SK-N-SH (cell line): ENCODE measurements at regions not wholly inside any gene's neighbourhood (a gene's known extent, or its start where the extent isn't known, plus 50 kb on each side); places are given as distances from the start of the nearest gene placed in this dataset.

Experiments used
- CTCF ChIA-PET: fragments of 300-600, 350-600 bp; formaldehyde crosslinking; extraction: SDS; loops from one replicate; lab custom pipeline; 2021; lab: Yijun Ruan, JAX
- POLR2A ChIA-PET: fragments of 350-600 bp; sonication (Branson Sonifier 250); formaldehyde crosslinking; extraction: SDS; loops from one replicate; lab custom pipeline; 2020; ENCODE audit warnings: antibody characterized with exemption, inconsistent platforms; lab: Yijun Ruan, JAX
- DNase-seq: peaks from one replicate; pipeline ENCODE4 v3.0.0; 2012
- H2AFZ ChIP-seq: fragments of 200-600 bp; sonication (generic); 2 replicates; pipeline ENCODE4 v1.8.1; 2016; ENCODE audit warnings: antibody characterized with exemption, mild to moderate bottlenecking, low read depth
- H3F3A ChIP-seq: fragments of 200-600 bp; sonication (generic); replicated peaks from 2 replicates; pipeline ENCODE3; 2016; ENCODE audit warnings: antibody characterized with exemption, mild to moderate bottlenecking; ENCODE audit not compliant: insufficient read depth
- H3K27ac ChIP-seq, 2 experiments: fragments of 200-500 bp in 1 of 2; fragments of 200-600 bp in 1 of 2; sonication (Bioruptor generic) in 1 of 2; sonication (generic), shearing (Covaris generic) in 1 of 2; 2 replicates each; pipeline versions ENCODE4 v1.5.1 to v1.6.1; 2014 to 2016; ENCODE audit warnings: low read depth in 2 of 2, inconsistent platforms in 1 of 2, low read length in 1 of 2, mild to moderate bottlenecking in 1 of 2, mixed read lengths in 1 of 2
- H3K27me3 ChIP-seq: fragments of 200-600 bp; sonication (generic), shearing (Covaris generic); 2 replicates; pipeline ENCODE4 v1.6.1; 2016; ENCODE audit warnings: mixed run types; ENCODE audit not compliant: insufficient read depth
- H3K36me3 ChIP-seq, 2 experiments: fragments of 200-500 bp in 1 of 2; fragments of 200-600 bp in 1 of 2; sonication (Bioruptor generic) in 1 of 2; sonication (generic) in 1 of 2; replicated peaks in 1 of 2; 2 replicates each; pipeline versions ENCODE3 to v1.5.1; 2014 to 2016; ENCODE audit warnings: low read length in 1 of 2, mild to moderate bottlenecking in 1 of 2; ENCODE audit not compliant: insufficient read depth in 2 of 2, control insufficient read depth in 1 of 2
- H3K4me1 ChIP-seq, 2 experiments: fragments of 200-500 bp in 1 of 2; fragments of 200-600 bp in 1 of 2; sonication (Bioruptor generic) in 1 of 2; sonication (generic), shearing (Covaris generic) in 1 of 2; 2 replicates each; pipeline versions ENCODE4 v1.5.1 to v1.6.1; 2014 to 2016; ENCODE audit warnings: low read depth in 1 of 2, low read length in 1 of 2, mixed run types in 1 of 2; ENCODE audit not compliant: insufficient read depth in 2 of 2, control insufficient read depth in 1 of 2
- H3K4me2 ChIP-seq: fragments of 200-600 bp; sonication (generic), shearing (Covaris generic); 2 replicates; pipeline ENCODE4 v1.6.1; 2017; ENCODE audit warnings: mixed run types
- H3K4me3 ChIP-seq, 2 experiments: fragments of 200-500 bp in 1 of 2; fragments of 200-600 bp in 1 of 2; sonication (Bioruptor generic) in 1 of 2; sonication (generic), shearing (Covaris generic) in 1 of 2; 2 replicates each; pipeline versions ENCODE4 v1.5.1 to v1.8.1; 2014 to 2016; ENCODE audit warnings: low read depth in 2 of 2, inconsistent platforms in 1 of 2, low read length in 1 of 2, mild to moderate bottlenecking in 1 of 2, mixed read lengths in 1 of 2, moderate library complexity in 1 of 2
- H3K79me2 ChIP-seq: fragments of 200-600 bp; sonication (generic); 2 replicates; pipeline ENCODE4 v1.8.1; 2017; ENCODE audit warnings: mild to moderate bottlenecking; ENCODE audit not compliant: insufficient read depth
- H3K9ac ChIP-seq: fragments of 200-600 bp; sonication (generic); 2 replicates; pipeline ENCODE4 v1.6.1; 2017; ENCODE audit warnings: mixed run types
- H3K9me2 ChIP-seq: fragments of 200-600 bp; sonication (generic); 2 replicates; pipeline ENCODE4 v1.6.1; 2017; ENCODE audit warnings: mixed run types
- H3K9me3 ChIP-seq: fragments of 200-600 bp; sonication (generic); 2 replicates; pipeline ENCODE4 v1.6.1; 2017; ENCODE audit warnings: mixed run types, mild to moderate bottlenecking, moderate library complexity
- H4K20me1 ChIP-seq: fragments of 200-600 bp; sonication (generic); 2 replicates; pipeline ENCODE4 v1.6.1; 2017; ENCODE audit warnings: mild to moderate bottlenecking, mixed run types; ENCODE audit not compliant: insufficient read depth
- FOXM1 ChIP-seq: IDR thresholded peaks from 2 replicates; pipeline ENCODE4 v1.4.0; 2012; ENCODE audit warnings: low read depth, mild to moderate bottlenecking
- GABPA ChIP-seq: IDR thresholded peaks from 2 replicates; pipeline ENCODE4 v1.4.0; 2012; ENCODE audit warnings: low read depth, mild to moderate bottlenecking
- MXI1 ChIP-seq: IDR thresholded peaks from 2 replicates; pipeline ENCODE4 v1.6.1; 2012; ENCODE audit warnings: mild to moderate bottlenecking, low read depth, low read length, improper control_type of control experiment
- RCOR1 ChIP-seq: fragments of 150-350 bp; IDR thresholded peaks from 2 replicates; pipeline ENCODE4 v1.6.1; 2017; ENCODE audit warnings: antibody characterized with exemption, low read length
- SMC3 ChIP-seq: IDR thresholded peaks from 2 replicates; pipeline ENCODE4 v1.6.1; 2012; ENCODE audit warnings: low read depth, low read length, improper control_type of control experiment
- TCF12 ChIP-seq: IDR thresholded peaks from 2 replicates; pipeline ENCODE4 v1.4.0; 2012
- TEAD4 ChIP-seq: IDR thresholded peaks from 2 replicates; pipeline ENCODE4 v1.4.0; 2012; ENCODE audit warnings: mild to moderate bottlenecking, borderline replicate concordance; ENCODE audit not compliant: insufficient read depth
- YY1 ChIP-seq: IDR thresholded peaks from 2 replicates; pipeline ENCODE4 v1.4.0; 2012; ENCODE audit warnings: low read depth, mild to moderate bottlenecking
- WGBS: methylation state at CpG from one replicate; pipeline ENCODE4 v1.1.6; 2017; ENCODE audit warnings: low lambda C conversion rate; 5-methylcytosine and 5-hydroxymethylcytosine counted together
- TF ChIP-seq, protein P1 (sequence below): fragments of 200-600 bp; sonication (generic); IDR thresholded peaks from 2 replicates; pipeline ENCODE4 v1.6.1; 2017; ENCODE audit warnings: antibody characterized with exemption, mild to moderate bottlenecking, moderate library complexity
- TF ChIP-seq, protein P2 (sequence below): IDR thresholded peaks from 2 replicates; pipeline ENCODE4 v1.6.1; 2012; ENCODE audit warnings: mild to moderate bottlenecking, low read depth, low read length, moderate library complexity
- TF ChIP-seq, protein P3 (sequence below): fragments of 150-350 bp; IDR thresholded peaks from 2 replicates; pipeline ENCODE4 v1.6.1; 2017; ENCODE audit warnings: antibody characterized with exemption, low read length, low read depth, borderline replicate concordance
- TF ChIP-seq, protein P4 (sequence below): IDR thresholded peaks from 2 replicates; pipeline ENCODE4 v1.4.0; 2012; ENCODE audit warnings: low read depth, borderline replicate concordance

DNA sequence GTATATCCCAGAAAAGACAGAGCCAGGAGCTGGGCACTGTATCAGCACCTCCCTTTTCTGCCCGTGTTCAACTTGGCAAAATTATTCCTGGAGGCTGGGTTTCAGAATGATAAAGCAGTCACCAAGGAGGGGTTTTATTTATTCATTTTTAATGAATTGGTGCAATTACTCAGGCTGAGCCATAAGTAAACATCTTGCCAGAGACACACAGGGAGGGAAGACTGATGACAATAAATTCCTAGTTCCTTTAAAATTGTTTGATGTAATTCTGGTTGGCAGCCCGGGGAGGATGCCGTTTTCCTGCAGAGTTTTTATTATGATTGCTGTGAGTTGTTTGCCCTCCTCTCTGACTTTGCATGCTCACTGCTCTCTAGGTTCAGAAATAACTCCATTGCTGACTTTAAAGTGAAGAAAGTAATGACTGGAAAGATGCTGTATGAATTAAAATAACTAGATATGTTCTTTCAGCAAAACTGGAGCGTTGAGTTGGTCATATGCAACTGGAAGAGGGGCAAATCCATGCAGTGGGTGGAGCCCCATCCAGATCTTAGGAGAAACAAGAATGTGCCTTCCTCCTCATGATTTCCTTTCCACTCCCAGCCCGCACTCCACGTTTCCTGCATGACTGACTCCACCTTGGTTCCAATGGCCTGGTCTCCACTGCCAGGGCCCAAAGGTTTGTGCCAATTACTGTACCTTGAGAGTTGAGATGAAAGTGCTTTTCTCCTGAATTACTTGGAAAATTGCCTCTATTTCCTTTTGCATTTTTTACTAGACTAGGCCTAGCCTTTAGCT is 182.1 kb downstream of the RFC3 start (continued):
- TF ChIP-seq, protein P1, sequence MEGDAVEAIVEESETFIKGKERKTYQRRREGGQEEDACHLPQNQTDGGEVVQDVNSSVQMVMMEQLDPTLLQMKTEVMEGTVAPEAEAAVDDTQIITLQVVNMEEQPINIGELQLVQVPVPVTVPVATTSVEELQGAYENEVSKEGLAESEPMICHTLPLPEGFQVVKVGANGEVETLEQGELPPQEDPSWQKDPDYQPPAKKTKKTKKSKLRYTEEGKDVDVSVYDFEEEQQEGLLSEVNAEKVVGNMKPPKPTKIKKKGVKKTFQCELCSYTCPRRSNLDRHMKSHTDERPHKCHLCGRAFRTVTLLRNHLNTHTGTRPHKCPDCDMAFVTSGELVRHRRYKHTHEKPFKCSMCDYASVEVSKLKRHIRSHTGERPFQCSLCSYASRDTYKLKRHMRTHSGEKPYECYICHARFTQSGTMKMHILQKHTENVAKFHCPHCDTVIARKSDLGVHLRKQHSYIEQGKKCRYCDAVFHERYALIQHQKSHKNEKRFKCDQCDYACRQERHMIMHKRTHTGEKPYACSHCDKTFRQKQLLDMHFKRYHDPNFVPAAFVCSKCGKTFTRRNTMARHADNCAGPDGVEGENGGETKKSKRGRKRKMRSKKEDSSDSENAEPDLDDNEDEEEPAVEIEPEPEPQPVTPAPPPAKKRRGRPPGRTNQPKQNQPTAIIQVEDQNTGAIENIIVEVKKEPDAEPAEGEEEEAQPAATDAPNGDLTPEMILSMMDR, result no peak

DNA sequence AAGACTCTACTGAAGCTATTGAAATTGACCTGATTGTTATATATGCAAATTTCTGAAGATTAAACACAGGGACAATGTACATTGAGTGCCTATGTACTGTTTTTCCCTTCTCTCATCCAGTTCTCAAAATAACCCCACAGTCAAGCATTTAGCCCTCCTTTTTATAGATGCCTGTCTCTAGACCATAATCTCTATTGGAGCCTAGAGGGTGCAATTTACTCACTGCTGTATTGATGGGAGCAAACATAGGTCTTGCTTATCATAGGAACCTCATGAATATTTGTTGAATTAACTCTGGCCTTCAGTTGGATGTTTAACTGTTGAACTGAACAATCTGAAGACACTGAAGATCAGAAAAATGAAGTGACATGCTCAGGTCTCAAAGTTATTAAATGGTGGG is 183.0 kb downstream of the RFC3 start:
- Histone ChIP-seq H2AFZ (no peak overlapping the region), H3K27me3 (no peaks in the 10 kb centered on the region), H3K4me3 (no peak overlapping the region), H3K36me3 (no peaks in the 10 kb centered on the region), H4K20me1 (no peaks in the 10 kb centered on the region), H3K27ac (no peak overlapping the region), H3K9me3 (no peaks in the 10 kb centered on the region), H3K4me2 (no peak overlapping the region), H3K9me2 (no peaks in the 10 kb centered on the region), H3F3A (no peaks in the 10 kb centered on the region), H3K79me2 (no peaks in the 10 kb centered on the region), H3K9ac (no peak overlapping the region), H3K4me1 (peaks cover 0 to 12% of the 10 kb centered on the region in 2 experiments; a peak in 1 of 4 replicates)
- CTCF ChIA-PET, result interaction anchor here (0.6 kb wide), 1 partner anchor 51 kb away, joined by 4 read pairs; no protein-coding TSS in a partner anchor
- TF ChIP-seq, protein P2, sequence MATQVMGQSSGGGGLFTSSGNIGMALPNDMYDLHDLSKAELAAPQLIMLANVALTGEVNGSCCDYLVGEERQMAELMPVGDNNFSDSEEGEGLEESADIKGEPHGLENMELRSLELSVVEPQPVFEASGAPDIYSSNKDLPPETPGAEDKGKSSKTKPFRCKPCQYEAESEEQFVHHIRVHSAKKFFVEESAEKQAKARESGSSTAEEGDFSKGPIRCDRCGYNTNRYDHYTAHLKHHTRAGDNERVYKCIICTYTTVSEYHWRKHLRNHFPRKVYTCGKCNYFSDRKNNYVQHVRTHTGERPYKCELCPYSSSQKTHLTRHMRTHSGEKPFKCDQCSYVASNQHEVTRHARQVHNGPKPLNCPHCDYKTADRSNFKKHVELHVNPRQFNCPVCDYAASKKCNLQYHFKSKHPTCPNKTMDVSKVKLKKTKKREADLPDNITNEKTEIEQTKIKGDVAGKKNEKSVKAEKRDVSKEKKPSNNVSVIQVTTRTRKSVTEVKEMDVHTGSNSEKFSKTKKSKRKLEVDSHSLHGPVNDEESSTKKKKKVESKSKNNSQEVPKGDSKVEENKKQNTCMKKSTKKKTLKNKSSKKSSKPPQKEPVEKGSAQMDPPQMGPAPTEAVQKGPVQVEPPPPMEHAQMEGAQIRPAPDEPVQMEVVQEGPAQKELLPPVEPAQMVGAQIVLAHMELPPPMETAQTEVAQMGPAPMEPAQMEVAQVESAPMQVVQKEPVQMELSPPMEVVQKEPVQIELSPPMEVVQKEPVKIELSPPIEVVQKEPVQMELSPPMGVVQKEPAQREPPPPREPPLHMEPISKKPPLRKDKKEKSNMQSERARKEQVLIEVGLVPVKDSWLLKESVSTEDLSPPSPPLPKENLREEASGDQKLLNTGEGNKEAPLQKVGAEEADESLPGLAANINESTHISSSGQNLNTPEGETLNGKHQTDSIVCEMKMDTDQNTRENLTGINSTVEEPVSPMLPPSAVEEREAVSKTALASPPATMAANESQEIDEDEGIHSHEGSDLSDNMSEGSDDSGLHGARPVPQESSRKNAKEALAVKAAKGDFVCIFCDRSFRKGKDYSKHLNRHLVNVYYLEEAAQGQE, result no peak
- TF ChIP-seq YY1, result no peak
- no peak for TF ChIP-seq GABPA
- no peak for TF ChIP-seq TCF12
- TF ChIP-seq, protein P3, sequence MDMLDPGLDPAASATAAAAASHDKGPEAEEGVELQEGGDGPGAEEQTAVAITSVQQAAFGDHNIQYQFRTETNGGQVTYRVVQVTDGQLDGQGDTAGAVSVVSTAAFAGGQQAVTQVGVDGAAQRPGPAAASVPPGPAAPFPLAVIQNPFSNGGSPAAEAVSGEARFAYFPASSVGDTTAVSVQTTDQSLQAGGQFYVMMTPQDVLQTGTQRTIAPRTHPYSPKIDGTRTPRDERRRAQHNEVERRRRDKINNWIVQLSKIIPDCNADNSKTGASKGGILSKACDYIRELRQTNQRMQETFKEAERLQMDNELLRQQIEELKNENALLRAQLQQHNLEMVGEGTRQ, result no peak
- TF ChIP-seq MXI1, result no peak
- POLR2A ChIA-PET, result no interaction called here
- no peak for DNase-seq

DNA sequence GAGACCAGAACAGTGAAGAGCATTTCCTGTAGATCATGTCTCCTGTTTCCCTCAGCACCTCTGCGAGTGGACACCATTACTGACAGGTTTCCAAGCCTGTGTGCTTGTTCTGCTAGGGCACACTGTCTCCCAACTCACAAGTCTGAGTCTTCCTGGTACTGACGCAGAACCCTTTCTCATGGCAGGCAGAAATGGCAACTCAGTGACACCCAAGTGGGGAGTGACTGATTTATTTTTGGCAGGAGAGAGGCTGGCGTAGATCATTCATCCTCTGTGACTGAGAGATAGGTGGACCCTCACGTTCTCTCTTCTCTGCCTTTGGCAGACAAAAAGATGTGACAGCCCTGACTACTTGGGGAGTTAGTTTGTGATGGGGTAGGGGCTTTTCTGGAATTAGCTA is 183.4 kb downstream of the RFC3 start:
- no peaks in the 10 kb centered on the region for H3K27me3 ChIP-seq
- H3K9me3 ChIP-seq, result no peaks in the 10 kb centered on the region
- no peaks in the 10 kb centered on the region for H3K79me2 ChIP-seq
- POLR2A ChIA-PET, result no interaction called here
- H2AFZ ChIP-seq, result no peak overlapping the region
- H3K9me2 ChIP-seq, result no peaks in the 10 kb centered on the region
- H3F3A ChIP-seq, result no peaks in the 10 kb centered on the region
- H3K9ac ChIP-seq, result no peak overlapping the region
- no peaks in the 10 kb centered on the region for H4K20me1 ChIP-seq
- H3K36me3 ChIP-seq, result no peaks in the 10 kb centered on the region
- no peak overlapping the region for H3K4me2 ChIP-seq
- TF ChIP-seq FOXM1 (no peak), YY1 (no peak), RCOR1 (no peak), SMC3 (no peak), TEAD4 (no peak)
- TF ChIP-seq, protein P4, sequence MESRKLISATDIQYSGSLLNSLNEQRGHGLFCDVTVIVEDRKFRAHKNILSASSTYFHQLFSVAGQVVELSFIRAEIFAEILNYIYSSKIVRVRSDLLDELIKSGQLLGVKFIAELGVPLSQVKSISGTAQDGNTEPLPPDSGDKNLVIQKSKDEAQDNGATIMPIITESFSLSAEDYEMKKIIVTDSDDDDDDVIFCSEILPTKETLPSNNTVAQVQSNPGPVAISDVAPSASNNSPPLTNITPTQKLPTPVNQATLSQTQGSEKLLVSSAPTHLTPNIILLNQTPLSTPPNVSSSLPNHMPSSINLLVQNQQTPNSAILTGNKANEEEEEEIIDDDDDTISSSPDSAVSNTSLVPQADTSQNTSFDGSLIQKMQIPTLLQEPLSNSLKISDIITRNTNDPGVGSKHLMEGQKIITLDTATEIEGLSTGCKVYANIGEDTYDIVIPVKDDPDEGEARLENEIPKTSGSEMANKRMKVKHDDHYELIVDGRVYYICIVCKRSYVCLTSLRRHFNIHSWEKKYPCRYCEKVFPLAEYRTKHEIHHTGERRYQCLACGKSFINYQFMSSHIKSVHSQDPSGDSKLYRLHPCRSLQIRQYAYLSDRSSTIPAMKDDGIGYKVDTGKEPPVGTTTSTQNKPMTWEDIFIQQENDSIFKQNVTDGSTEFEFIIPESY, result no peak
- TF ChIP-seq, protein P3, result no peak
- TF ChIP-seq, all 33 proteins: peak for 0
- H3K4me3 ChIP-seq, result no peak overlapping the region
- H3K4me1 ChIP-seq, result peaks cover 0 to 12% of the 10 kb centered on the region in 2 experiments; a peak in 2 of 4 replicates
- WGBS, result 96% methylated on average over 3 of the region's 4 CpGs
- no peak for DNase-seq
- H3K27ac ChIP-seq, result no peak overlapping the region
- CTCF ChIA-PET, result no interaction called here
